Endometrium (tissue), 2 donors: ENCODE measurements at regions not wholly inside any gene's neighbourhood (a gene's known extent, or its start where the extent isn't known, plus 50 kb on each side); places are given as distances from the start of the nearest gene placed in this dataset.

Experiments
- FAIRE-seq: peaks from 2 replicates; lab custom pipeline; 2012; peaks lifted over from hg19 to GRCh38; lab: Jason Lieb, UNC
- donor health status: control.
- donor health status: control.

DNA sequence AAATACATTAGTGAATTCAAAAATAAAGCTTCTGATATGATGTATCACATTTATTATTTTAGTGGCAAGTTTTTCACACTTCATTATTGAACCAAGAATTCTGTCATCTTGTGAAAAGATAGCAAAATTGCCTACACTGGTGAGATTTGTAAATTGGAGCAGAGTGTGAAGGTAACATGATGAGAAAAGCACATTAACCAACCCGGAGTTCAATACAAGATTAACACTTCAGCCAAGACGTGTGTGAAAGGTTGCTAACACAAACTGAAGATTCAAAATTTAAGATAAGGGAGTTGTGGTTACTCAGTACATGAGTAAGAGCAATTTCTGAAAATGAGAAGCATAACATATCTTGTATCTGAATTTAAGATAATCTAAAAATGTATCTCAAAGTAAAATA lies 346.7 kb downstream of the PDHA2 start:
- FAIRE-seq: no peak

DNA sequence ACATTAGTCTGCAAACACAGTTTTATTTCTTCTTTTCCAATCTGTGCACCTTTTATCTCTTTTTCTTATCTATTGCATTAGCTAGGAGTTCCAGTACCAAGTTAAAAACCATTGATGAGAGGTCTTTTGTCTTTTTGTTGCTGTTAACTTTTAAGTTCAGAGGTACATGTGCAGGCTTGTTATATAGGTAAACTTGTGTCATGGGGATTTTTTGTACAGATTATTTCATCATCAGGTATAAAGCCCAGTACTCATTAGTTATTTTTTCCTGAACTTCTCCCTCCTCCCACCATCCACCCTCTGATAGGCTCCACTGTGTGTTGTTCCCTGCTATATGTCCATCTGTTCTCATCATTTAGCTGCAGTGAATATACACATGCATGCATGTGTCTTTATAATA lies 349.9 kb downstream of the PDHA2 start:
- FAIRE-seq: no peak

- FAIRE-seq: no peak
Observed at GRCh38 chr4:96193061-96193460, 353.2 kb downstream of the PDHA2 start.

DNA sequence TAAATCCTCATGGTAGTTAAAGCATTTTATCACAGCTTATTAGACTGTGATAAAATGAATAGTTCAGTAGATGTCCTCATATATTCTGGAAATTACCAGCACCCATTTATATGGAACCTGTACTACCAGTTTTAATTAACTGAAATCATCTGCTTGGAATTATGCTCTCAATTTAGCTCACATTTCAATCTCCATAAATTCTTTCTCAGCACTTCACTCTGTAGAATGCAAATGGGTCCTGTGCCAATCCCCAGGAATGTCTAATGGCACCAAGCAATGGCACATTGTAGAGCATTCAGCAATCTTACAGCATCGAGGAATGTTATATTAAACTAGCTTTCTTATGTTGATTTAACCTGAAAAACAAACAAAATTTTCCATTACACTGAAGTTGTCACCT lies 355.1 kb downstream of the PDHA2 start:
- FAIRE-seq: no peak

GRCh38 chr4:96205143-96205936 lies 365.4 kb downstream of the PDHA2 start:
- no peak for FAIRE-seq

- FAIRE-seq: no peak
Observed at GRCh38 chr4:96227515-96227914, 387.6 kb downstream of the PDHA2 start.

DNA sequence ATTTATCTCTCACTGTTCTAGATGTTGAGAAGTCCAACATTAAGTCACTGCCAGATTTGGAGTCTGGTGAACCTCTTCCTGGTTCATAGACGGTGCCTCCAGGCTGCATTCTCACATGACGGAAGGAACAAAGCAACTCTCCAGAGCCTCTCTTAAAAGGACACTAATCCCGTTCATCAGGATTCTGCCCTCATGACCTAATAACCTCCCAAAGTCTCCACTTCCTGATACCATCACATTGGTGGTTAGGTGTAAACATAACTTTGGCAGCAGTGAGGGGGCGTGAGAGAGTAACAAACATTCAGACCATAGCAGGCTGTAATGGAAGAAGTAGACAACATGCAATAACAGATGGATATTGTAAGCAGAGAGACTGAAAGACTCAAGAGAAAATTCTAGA lies 388.6 kb downstream of the PDHA2 start:
- no peak for FAIRE-seq

DNA sequence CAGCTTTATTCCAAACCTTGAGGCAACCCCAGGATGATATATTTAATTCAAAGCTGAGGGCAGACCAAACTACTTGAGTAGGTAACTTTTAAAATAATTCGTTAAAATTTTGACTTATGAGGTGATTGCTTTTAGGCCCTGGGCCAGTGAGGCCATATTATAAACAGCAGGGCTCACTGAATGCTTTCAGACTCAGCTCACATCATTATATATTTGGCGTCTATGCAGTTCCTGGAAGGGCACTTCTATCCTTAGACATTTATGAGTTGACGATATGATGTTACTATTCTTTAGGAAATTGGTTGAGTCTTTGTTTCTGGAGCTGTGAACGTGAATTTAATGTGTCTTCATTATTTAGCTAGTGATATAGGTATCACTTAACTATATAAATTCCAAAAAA lies 400.1 kb downstream of the PDHA2 start:
- no peak for FAIRE-seq

DNA sequence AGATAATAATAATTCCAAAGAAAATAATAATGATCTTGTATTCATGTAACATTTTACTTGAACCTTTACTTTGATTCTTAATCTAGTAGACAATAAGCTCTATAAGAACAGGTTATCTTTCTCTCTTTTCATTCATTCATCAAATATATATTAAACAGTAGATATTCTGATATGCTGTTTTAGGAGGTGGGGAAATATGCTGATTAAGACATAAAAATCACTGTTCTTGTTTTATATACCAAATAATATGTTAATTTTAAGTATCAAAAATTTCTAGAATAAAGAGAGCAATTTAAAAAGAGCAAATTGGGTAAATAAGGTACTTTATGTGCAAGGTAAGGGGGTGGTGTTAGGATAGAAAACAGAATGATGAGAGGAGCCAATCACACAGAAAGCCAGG lies 401.9 kb downstream of the PDHA2 start:
- FAIRE-seq: no peak

GRCh38 chr4:96247096-96247495 lies 407.2 kb downstream of the PDHA2 start:
- no peak for FAIRE-seq

DNA sequence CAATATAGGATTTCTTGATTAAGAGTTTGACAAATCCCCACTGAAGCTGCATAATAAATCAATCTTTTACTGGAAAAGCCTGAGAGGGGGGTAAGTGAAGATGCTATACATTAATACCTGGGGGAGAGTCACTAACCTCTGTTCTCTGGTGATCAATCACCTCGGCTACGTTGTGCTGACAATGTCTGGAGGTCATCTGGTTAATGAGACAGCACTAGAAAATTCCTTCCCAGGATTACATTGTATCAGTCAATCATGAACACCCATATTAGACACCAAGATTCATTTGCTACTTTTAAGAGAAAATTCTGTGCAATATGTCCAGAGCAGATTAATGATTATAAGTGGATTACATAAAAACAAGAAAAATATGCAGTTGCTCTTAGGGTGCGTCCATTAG lies 408.3 kb downstream of the PDHA2 start:
- FAIRE-seq: no peak

DNA sequence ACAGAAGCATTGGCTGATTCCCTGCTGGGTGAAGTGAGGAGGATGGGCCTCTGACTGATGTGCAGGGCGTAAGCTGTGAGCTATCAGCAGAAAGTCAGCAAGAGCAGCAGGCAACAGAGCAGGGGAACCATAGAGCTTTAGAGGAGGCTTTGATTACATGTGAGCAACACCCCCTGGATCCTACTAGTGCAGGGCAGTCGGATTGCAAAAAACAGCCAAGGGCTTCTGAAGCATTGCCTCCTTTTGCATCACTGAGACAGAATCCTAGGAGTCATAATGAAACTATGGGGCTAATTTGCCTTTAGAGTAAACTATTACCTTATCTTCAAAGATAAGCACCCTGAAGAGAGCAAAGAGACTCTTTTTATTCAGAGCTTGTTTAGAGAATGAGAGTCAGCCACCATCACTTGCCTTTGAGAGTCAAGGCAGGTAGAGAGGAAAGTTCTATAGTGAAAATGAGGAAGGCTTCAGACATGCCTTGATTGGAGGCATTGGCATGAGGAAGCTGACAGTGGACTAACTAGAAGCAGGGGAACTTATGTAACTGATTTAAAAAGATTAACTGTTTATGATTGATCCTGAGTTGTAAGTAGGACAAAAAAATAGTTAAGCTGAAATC lies 420.3 kb downstream of the PDHA2 start:
- no peak for FAIRE-seq

- FAIRE-seq: no peak
Observed at GRCh38 chr4:96262057-96262456, 422.2 kb downstream of the PDHA2 start.

GRCh38 chr4:96263291-96263690 lies 423.4 kb downstream of the PDHA2 start:
- no peak for FAIRE-seq

DNA sequence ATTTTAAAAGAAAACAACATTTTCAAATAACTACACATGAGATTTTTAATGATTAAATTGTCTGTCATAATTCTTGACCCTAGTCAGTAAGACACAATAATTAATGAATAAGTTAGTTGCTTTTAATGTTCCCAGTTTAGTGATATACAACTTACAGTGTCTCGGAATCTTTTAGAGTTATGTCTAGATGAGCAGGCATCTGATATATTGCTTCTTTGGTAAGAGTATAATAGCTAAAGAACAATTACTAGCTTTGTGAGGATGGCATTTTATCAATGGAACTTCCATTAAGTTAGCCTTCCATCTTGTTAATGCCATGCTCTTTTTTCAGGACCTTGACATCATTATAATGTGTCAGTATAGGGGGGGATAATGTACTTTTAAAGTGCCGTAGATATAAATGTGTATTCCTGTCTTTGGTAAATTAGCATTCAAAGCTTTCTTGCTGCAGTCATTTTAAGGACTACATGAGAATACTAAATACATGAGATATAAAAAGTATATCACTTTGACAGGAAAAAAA lies 425.1 kb downstream of the PDHA2 start:
- no peak for FAIRE-seq

GRCh38 chr4:96293806-96294205 lies 453.9 kb downstream of the PDHA2 start:
- FAIRE-seq: no peak

- no peak for FAIRE-seq
Observed at GRCh38 chr4:96295143-96295741, 455.3 kb downstream of the PDHA2 start.

DNA sequence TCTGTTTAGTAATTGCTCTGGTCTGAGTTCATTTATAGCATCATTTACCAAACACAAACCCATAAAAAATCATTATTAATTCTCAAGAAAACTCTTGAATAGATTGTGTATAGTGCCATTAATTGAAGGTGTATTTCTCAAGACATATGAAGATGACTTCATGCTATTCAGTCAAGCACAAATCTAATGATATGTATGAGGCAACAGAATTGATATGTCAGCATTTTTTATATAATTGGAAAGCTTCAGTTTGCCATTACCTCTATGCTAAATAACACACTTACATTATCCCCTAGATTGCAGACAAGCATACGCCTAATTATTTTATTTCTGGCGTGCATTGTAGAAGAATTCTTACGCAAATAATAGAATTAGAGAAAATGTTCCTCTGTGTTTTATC lies 461.8 kb downstream of the PDHA2 start:
- FAIRE-seq: no peak

DNA sequence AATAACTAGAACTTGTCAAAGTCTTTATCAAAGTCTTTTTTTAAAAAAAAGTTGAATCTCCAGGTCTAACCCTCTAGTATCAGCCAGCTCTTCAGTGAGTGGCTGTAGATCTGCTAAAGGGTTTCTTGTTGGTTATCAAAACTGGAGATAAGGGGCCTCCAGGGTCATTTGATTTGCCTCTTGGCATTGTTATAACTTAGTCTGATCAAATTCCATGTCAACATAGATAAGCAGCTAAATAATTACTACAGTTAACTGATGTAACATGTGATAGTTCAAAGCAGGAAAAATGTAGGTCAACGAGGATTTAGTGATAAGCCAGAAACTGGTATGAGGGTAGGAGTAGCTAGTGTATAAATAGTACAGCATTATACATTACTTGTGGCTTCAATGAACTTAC lies 465.1 kb downstream of the PDHA2 start:
- no peak for FAIRE-seq

DNA sequence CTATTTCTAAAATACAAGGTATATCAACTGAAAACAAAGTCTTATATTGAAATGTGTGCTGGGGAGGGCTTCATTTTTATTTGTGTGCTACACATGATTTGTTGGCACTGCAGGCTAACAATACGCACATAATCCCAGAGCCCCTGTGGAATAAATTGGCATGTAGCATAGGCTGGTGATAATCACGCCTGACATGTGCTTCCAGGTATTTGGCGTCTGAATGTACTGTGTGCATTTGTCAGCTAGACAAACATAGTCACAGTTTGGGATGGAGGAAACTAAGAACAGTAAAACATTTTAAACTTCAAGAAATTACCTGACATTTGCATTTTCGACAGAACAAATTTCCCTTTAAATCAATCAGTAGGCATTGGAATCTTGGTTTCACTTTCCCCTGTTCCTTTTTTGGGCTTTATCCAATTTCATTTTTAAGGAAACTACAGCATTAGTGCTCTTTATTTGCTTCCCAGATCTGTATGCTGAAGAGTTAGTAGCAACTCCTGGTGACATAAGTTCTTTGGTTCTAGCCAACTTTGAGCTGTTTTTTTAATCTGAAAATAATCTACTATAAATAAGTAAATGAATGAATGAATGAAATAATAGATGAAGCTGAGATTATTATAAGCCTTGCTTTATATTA lies 472.3 kb downstream of the PDHA2 start:
- no peak for FAIRE-seq

DNA sequence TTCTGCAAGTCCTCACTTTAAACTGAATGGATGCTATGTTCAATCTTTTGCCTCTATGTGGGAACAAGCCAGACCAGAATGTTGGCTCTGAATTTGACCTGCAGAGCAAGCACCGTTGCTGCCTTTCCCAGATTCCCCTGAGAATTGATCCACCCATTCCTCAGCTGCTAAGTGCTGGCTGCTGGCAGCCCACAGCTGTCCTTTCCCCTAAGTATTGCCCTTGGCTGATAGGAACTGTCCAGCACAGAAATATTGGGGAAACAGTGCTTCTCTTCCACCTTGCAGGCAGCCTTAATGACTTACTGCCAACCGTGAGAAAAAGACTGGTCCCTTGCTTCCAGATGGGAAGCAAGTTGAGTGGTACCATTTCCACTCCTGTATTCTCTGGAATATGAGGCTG lies 475.9 kb downstream of the PDHA2 start:
- FAIRE-seq: no peak

- no peak for FAIRE-seq
Observed at GRCh38 chr4:96316776-96317175, 476.9 kb downstream of the PDHA2 start.

GRCh38 chr4:96317891-96318290 lies 478.0 kb downstream of the PDHA2 start:
- FAIRE-seq: no peak
